SK-N-MC (cell line): ENCODE measurements at regions not wholly inside any gene's neighbourhood (a gene's known extent, or its start where the extent isn't known, plus 50 kb on each side); places are given as distances from the start of the nearest gene placed in this dataset.

ENCODE experiments used
- EZH2 ChIP-seq: fragments of 200-600 bp; sonication (generic); IDR thresholded peaks from one replicate; pipeline ENCODE4 v1.6.1; 2017; ENCODE audit warnings: antibody characterized with exemption
- POLR2AphosphoS5 ChIP-seq: IDR thresholded peaks from 2 replicates; pipeline ENCODE4 v1.6.1; 2012; ENCODE audit warnings: mild to moderate bottlenecking, low read depth, low read length, borderline replicate concordance

DNA sequence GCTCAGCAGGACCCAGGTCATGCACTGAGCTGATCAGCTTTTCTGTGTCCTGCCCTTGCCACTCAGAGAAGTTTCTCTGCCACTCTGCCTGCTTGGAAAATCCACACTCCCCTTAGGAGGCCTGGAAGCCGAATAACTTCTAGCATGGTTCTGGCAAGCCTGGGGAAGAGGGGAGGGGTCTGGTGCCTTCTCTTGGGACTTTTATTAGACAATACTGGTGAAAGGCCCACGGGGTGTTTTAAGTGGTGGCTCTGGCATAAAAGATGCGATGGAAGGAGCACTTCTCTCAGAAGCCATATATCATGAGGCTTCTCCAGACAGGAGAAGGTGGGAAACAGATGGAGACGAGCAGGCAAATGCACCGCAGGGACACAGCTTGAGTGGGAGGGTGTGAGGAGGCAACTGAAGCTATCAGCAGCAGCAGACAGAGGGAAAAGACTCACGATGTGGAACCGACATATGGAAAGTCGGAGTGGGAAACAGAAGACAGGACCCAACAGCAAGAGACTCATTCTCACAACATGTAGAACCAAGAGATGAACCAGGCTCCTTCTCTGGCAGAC lies 141.8 kb upstream of the CTNNA2 start:
- TF ChIP-seq POLR2AphosphoS5, result no peak
- no peak for TF ChIP-seq EZH2
